Transverse colon (tissue), 4 donors: ENCODE measurements at regions not wholly inside any gene's neighbourhood (a gene's known extent, or its start where the extent isn't known, plus 50 kb on each side); places are given as distances from the start of the nearest gene placed in this dataset.

Experiments used
- DNase-seq: peaks from one replicate; pipeline ENCODE4 v3.0.0-alpha.2; 2019
- H3K27ac ChIP-seq, 4 donors: fragments of 200-600 bp; sonication (generic); 2 replicates each; pipeline ENCODE4 v1.5.1; 2016 to 2018; ENCODE audit warnings: inconsistent platforms in 4 of 4
- H3K27me3 ChIP-seq: fragments of 200-600 bp; sonication (generic); 2 replicates; pipeline ENCODE4 v1.5.1; 2017; ENCODE audit warnings: inconsistent platforms
- H3K36me3 ChIP-seq, 4 donors: fragments of 200-600 bp; sonication (generic); 2 replicates each; pipeline ENCODE4 v1.5.1; 2017 to 2019; ENCODE audit warnings: inconsistent platforms in 4 of 4
- H3K4me1 ChIP-seq, 4 donors: fragments of 200-600 bp; sonication (generic); 2 replicates each; pipeline ENCODE4 v1.5.1; 2017 to 2020; ENCODE audit warnings: inconsistent platforms in 4 of 4
- H3K4me3 ChIP-seq, 4 donors: fragments of 200-600 bp; sonication (generic); 1 replicate in 1 of 4; 2 replicates in 3 of 4; pipeline versions ENCODE4 v1.5.1 to v1.6.1; 2017 to 2019; ENCODE audit warnings: inconsistent platforms in 4 of 4
- H3K9me3 ChIP-seq, 2 donors: fragments of 200-600 bp; sonication (generic); 2 replicates each; pipeline ENCODE4 v1.5.1; 2017 to 2019; ENCODE audit warnings: inconsistent platforms in 2 of 2
- EP300 ChIP-seq: sonication (generic); formaldehyde crosslinking; IDR thresholded peaks from one replicate; pipeline ENCODE4 v1.6.1; 2017; ENCODE audit warnings: antibody characterized with exemption, low read depth
- POLR2A ChIP-seq: fragments of 450-650 bp; IDR thresholded peaks from one replicate; pipeline ENCODE4 v1.6.1; 2016; ENCODE audit warnings: antibody characterized with exemption, mild to moderate bottlenecking, moderate library complexity
- POLR2AphosphoS5 ChIP-seq, 3 donors: sonication (generic); formaldehyde crosslinking; IDR thresholded peaks; one replicate each; pipeline ENCODE4 v1.6.1; 2016; ENCODE audit warnings: antibody characterized with exemption in 3 of 3
- WGBS, 2 donors: methylation state at CpG; one replicate each; pipeline ENCODE4 v1.1.5; 2018; ENCODE audit warnings: low coverage in 1 of 2; 5-methylcytosine and 5-hydroxymethylcytosine counted together
- in situ Hi-C, 4 donors: fragments of 200-750 bp; cut with MboI; loops; one replicate each; pipeline versions ENCODE4 v1.15.0 to v1.15.1; 2017; ENCODE audit warnings: low sequenced_read_pairs in 3 of 4, low pct_ligation_motif_present in 1 of 4, low pct_unique_long_range_greater_than_20kb in 1 of 4
- intact Hi-C: fragments of 100-400 bp; cut with DNase I; formaldehyde crosslinking; loops from one replicate; pipeline ENCODE4 v1.15.1; 2023; ENCODE audit warnings: low total_unique reads
- TF ChIP-seq, protein P1 (sequence below), 5 experiments: fragments of 200-600 bp in 3 of 5; fragments of 450-650 bp in 2 of 5; sonication (generic) in 3 of 5; IDR thresholded peaks; 1 replicate in 2 of 5; 2 replicates in 3 of 5; pipeline ENCODE4 v1.5.1; 2016 to 2017; ENCODE audit warnings: antibody characterized with exemption in 5 of 5, inconsistent platforms in 3 of 5, mild to moderate bottlenecking in 2 of 5, moderate library complexity in 1 of 5

DNA sequence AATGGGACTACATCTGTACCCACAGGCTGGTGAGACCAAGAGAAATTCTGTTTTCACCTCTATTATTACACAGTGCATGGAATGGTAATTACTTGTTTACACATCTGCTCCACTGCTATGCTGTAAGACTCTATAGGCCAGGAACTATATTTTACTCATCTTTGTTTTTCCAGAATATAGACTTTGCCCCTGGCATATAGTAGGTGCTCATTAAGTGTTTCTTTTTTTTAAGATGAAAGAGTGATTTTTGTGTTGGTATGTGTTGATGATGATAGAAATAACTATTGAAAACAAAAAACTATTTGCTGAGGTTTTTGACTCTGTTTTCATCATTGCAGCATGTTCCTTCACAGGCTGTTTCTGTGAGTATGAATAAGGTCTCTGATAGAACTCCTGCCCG lies 294.7 kb downstream of the CSNK1G3 start:
- 52 to 83% methylated on average over 1 of the region's 1 CpG for WGBS, 2 donors
- Histone ChIP-seq H3K27me3 (no peaks in the 10 kb centered on the region), H3K9me3 (no peaks in the 10 kb centered on the region), H3K36me3 (no peaks in the 10 kb centered on the region), H3K4me1 (peaks cover 10 to 30% (median 18%) of the 10 kb centered on the region in 4 donors), H3K4me3 (no peak overlapping the region), H3K27ac (no peak overlapping the region)
- DNase-seq, result no peak
- intact Hi-C loops, result no loop called here
- TF ChIP-seq POLR2AphosphoS5 (IDR thresholded peaks at IDR 0.05) (no peak), EP300 (no peak), POLR2A (no peak)
- TF ChIP-seq, protein P1, sequence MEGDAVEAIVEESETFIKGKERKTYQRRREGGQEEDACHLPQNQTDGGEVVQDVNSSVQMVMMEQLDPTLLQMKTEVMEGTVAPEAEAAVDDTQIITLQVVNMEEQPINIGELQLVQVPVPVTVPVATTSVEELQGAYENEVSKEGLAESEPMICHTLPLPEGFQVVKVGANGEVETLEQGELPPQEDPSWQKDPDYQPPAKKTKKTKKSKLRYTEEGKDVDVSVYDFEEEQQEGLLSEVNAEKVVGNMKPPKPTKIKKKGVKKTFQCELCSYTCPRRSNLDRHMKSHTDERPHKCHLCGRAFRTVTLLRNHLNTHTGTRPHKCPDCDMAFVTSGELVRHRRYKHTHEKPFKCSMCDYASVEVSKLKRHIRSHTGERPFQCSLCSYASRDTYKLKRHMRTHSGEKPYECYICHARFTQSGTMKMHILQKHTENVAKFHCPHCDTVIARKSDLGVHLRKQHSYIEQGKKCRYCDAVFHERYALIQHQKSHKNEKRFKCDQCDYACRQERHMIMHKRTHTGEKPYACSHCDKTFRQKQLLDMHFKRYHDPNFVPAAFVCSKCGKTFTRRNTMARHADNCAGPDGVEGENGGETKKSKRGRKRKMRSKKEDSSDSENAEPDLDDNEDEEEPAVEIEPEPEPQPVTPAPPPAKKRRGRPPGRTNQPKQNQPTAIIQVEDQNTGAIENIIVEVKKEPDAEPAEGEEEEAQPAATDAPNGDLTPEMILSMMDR (IDR thresholded peaks at IDR 0.05), result no peak
- in situ Hi-C loops, result no loop called here

DNA sequence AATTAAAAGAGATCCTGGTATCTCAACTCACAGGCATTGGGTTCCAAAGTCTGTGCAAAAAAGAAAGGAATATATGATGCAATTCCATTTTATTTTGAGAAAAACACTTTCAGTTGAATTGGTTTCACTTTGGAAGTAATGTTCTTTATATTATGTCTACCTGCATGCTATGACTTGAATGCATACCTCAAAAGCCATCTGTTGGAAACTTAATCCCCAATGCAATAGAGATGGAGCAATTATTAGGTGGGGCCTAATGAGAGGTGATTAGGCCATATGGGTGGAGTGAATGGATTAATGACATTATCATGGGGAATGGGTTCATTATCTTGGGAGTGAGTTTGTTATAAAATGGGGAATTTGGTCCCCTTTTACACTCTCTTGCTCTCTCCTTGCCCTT lies 293.3 kb downstream of the CSNK1G3 start:
- Histone ChIP-seq H3K36me3 (no peaks in the 10 kb centered on the region), H3K9me3 (no peaks in the 10 kb centered on the region), H3K4me1 (peaks cover 7 to 22% (median 15%) of the 10 kb centered on the region in 4 donors), H3K27ac (no peak overlapping the region), H3K27me3 (no peaks in the 10 kb centered on the region), H3K4me3 (no peak overlapping the region)
- intact Hi-C loops (no loop called here), in situ Hi-C loops (no loop called here)
- TF ChIP-seq POLR2A (no peak), EP300 (no peak), POLR2AphosphoS5 (IDR thresholded peaks at IDR 0.05) (no peak)
- TF ChIP-seq, protein P1 (IDR thresholded peaks at IDR 0.05), result no peak
- DNase-seq, result no peak

DNA sequence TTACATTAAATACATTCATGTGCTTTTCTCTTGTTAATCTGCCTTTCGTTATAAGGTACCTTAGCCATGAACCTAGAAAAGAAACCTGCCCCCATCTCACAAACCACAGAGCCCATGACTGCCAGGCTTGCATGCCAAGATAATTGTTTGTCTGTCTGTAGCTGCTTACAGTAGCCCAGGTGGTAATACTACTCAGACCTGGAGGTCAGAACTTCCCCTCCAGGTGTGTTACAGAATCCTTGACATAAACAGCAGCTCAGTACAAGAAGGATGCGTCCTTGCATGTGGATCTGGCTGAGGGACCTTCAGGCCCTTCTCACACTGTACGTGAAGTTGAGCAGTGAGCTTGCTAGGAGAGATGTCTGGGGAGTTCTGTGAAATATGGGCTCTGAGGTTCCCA lies 291.4 kb downstream of the CSNK1G3 start:
- Histone ChIP-seq H3K4me3 (no peak overlapping the region), H3K9me3 (no peaks in the 10 kb centered on the region), H3K4me1 (peaks cover 0 to 9% (median 3%) of the 10 kb centered on the region in 4 donors), H3K27me3 (no peaks in the 10 kb centered on the region), H3K36me3 (no peaks in the 10 kb centered on the region), H3K27ac (no peak overlapping the region)
- DNase-seq, result no peak
- intact Hi-C loops (no loop called here), in situ Hi-C loops (no loop called here)
- 70 to 79% methylated on average over 2 to 3 of the region's 3 CpGs for WGBS, 2 donors
- TF ChIP-seq POLR2A, result no peak

DNA sequence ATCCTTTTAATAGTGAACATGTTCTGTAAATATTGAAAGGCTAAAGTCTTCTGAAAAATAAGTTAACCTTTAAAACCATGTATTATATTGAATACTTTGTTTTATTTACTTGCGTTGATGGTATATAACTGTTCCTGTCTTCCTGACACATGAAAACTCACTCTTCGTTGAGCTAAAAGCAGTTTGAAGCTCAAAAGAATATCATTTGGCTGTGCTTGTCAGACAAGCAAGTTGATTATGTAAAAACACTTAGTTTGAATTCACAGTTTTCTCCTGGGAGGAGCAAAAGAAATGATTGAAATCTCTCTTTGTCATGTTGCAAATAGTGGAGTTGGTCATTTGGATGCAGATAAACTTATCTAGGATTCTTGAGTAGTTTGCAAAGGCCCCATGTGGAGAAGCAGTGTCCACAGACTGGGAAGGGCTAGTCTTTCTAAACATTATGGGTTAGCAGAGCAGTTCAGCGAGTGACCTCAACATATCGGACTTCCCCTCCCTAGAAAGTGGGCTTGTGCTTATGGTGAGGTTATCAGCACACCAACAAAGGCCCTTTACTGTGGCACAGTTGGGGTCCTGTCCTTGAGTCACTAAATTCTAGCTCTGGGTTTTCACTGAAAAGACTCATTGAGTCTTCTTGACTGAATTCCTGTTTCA lies 290.4 kb downstream of the CSNK1G3 start:
- TF ChIP-seq POLR2AphosphoS5 (IDR thresholded peaks at IDR 0.05), result no peak
- no peak for TF ChIP-seq POLR2A
- TF ChIP-seq, protein P1 (IDR thresholded peaks at IDR 0.05), result no peak
- TF ChIP-seq EP300, result no peak
- H3K27ac ChIP-seq, result no peak overlapping the region
- H3K4me1 ChIP-seq, result peaks cover 0 to 5% (median 1%) of the 10 kb centered on the region in 4 donors
- H3K4me3 ChIP-seq, result no peak overlapping the region
- H3K9me3 ChIP-seq, result no peaks in the 10 kb centered on the region
- no peaks in the 10 kb centered on the region for H3K27me3 ChIP-seq
- H3K36me3 ChIP-seq, result no peaks in the 10 kb centered on the region
- in situ Hi-C loops (no loop called here), intact Hi-C loops (no loop called here)
- 91 to 93% methylated on average over 4 of the region's 4 CpGs for WGBS, 2 donors
- no peak for DNase-seq

DNA sequence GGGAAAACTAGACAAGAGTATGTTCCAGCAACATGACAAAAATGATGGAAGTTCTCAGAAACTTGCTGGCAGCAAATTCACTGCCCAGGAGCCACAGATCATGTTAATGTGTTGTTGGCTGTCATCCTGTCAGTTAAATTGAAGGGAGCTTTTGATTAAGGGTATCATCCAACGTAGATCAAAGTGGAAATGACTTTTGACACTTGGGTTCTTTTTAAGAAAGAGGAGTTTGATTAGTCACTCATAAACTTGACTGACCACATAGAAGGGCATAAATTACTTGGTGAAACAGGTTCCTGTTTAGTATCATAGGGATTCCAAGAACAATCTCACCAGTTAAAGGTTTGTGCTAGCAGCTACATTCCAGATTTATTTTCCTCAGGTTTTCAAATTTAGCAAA lies 288.7 kb downstream of the CSNK1G3 start:
- H3K27ac ChIP-seq, result no peak overlapping the region
- 13 to 72% methylated on average over 1 of the region's 1 CpG for WGBS, 2 donors
- TF ChIP-seq EP300 (no peak), POLR2AphosphoS5 (IDR thresholded peaks at IDR 0.05) (no peak), POLR2A (no peak)
- TF ChIP-seq, protein P1 (IDR thresholded peaks at IDR 0.05), result no peak
- intact Hi-C loops (no loop called here), in situ Hi-C loops (no loop called here)
- no peak overlapping the region for H3K4me3 ChIP-seq
- H3K27me3 ChIP-seq, result no peaks in the 10 kb centered on the region
- no peaks in the 10 kb centered on the region for H3K36me3 ChIP-seq
- H3K4me1 ChIP-seq, result no peaks in the 10 kb centered on the region
- DNase-seq, result no peak
- H3K9me3 ChIP-seq, result no peaks in the 10 kb centered on the region
